Suppressor macrophage treated with lipopolysaccharide for 1 hour (primary cell): ENCODE measurements at regions not wholly inside any gene's neighbourhood (a gene's known extent, or its start where the extent isn't known, plus 50 kb on each side); places are given as distances from the start of the nearest gene placed in this dataset.

ENCODE experiments used
- DNase-seq, 3 donors: peaks; one replicate each; pipeline ENCODE4 v3.0.0-alpha.2; 2020 to 2022

- DNase-seq = no peak
These were observed 405.9 kb downstream of the PLK2 start for GRCh38 chr5:58054018-58054417.

DNA sequence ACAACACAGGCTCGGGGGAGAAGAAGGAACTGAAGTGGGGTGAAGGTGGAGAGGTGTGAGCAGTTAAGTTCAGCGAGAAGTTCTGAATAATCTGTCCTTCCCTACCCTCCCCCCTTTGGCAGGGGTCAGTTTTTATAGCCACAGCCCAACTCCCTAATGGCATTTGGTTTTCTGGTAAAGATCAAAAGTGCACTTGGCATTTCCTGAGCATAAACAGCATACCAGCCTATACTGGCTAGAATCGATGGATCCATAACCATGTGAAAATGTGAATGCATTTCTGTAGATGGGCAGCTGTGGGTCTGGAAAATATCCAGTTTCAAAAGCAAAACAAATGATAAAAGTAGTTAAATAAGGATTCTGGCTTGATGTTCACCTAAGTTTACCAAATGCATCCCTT, 410.9 kb downstream of the PLK2 start:
- no peak for DNase-seq

DNA sequence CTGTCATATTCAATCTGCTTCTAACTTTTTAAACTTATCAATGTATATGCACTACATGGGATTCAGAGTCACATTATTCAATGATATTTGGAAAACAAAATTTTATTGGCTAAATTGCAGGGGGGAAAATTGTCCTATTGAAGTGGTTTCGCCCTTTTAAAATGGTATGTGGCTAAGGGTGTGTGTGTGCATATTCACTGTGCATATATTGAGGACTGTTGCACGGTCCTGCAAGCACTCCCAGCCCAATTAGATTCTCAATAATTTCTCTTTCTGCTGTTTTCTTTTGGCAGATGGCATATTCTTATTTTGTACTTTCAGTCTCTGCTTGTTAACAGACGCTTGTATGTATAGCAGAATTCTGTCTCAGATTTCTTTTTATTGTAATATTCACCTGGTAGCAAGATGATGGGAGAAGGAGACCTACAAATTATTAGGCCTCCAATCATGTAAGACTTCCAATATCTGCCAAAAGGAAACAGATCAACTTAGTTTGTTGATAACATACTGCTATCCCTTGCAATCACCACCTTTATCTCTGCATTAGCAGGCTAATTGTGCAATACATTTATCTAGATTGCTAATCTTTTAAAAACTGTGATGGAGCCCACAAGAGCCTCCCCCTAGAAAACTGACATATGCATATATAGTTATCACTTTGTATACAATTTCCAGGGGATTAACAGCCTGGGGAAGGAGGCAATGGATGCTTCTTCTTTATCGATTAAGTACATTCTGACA, 411.5 kb downstream of the PLK2 start:
- DNase-seq = peak in 1 of 3 donors; percentile 11

- no peak for DNase-seq
These were observed 413.5 kb downstream of the PLK2 start for GRCh38 chr5:58046371-58046770.

- DNase-seq = no peak
These were observed 415.7 kb downstream of the PLK2 start for GRCh38 chr5:58044166-58044565.

GRCh38 chr5:58043032-58043945, 416.6 kb downstream of the PLK2 start:
- DNase-seq = no peak

DNA sequence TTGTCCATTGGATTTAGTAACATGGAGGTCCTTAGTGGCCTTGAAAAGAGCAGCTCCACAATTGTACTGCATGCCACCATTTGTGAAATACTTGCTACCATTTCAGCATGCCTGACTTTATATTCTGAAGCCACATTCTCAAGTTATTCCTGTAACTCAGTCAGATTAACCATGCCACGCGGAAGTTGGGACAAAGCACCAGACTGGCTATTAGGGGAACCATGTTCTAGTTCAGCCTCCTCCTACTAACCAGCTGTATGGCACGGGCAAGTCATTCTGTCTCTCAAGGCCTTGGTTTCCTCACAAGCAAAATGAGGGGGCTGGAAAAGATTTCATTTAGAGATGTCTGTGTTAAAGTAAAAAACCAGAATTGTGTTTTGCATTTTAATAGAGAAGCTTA, 418.0 kb downstream of the PLK2 start:
- DNase-seq = no peak

- no peak for DNase-seq
These were observed 419.0 kb downstream of the PLK2 start for GRCh38 chr5:58040846-58041245.

DNA sequence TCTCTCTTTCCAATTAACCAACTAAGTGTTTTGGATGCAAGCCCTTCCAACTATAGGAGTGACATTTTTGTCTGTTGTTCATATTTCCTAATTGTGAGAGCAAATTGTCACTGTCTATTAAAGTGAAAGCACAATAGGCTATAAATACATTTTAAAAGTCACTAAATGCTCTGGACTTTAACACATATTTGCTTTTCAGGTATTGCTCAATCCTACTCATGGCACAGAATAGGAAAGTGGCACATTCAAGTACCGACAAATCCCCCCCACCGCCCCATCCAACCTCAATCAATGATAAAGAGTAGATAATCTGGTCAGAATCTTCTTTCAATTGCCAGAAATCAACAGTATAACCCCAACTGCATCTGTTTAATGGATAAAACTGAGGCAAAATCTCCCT, 419.8 kb downstream of the PLK2 start:
- no peak for DNase-seq

DNA sequence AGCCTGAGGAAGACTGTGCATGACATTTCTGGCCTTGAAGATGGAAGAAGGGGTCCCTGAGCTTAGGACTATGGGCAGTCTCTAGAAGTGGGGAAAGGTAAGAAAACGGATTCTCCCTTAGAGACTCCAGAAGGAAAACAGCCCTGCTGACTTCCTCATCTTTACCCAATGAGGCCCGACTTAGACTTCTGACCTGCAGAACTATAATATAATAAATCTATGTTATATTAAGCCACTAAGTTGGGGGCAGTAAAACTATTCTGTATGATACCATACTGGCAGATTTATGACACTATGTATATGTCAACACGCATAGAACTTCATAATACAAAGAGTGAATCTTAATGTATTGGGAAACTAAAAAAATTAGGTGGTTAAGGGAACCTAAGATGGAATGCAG, 422.0 kb downstream of the PLK2 start:
- no peak for DNase-seq

GRCh38 chr5:58025809-58026208, 434.1 kb downstream of the PLK2 start:
- no peak for DNase-seq

GRCh38 chr5:58024151-58024550, 435.7 kb downstream of the PLK2 start:
- no peak for DNase-seq

GRCh38 chr5:58022055-58022454, 437.8 kb downstream of the PLK2 start:
- no peak for DNase-seq

- DNase-seq = no peak
These were observed 438.4 kb downstream of the PLK2 start for GRCh38 chr5:58021466-58021865.

DNA sequence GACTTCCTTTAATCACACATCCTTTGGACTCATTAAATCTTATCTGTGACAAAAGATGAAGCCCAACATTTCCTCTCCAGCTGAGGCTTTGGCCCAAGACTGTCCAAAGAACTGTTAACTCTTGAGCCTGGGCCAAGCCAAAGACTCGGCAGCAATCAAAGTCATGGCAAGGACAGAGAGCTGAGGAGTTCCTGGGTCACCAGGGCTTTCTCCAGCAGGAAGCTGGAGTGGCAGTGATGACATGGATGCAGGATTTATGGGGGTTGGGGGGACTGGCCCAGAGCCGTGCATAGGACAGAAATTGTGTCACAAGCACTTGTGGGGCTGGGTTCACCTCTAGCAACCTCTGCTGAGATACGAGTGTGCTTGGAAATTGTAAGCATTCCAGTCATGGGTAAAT, 440.3 kb downstream of the PLK2 start:
- no peak for DNase-seq

- DNase-seq = no peak
These were observed 441.9 kb downstream of the PLK2 start for GRCh38 chr5:58018016-58018415.

- no peak for DNase-seq
These were observed 443.0 kb downstream of the PLK2 start for GRCh38 chr5:58016877-58017276.

DNA sequence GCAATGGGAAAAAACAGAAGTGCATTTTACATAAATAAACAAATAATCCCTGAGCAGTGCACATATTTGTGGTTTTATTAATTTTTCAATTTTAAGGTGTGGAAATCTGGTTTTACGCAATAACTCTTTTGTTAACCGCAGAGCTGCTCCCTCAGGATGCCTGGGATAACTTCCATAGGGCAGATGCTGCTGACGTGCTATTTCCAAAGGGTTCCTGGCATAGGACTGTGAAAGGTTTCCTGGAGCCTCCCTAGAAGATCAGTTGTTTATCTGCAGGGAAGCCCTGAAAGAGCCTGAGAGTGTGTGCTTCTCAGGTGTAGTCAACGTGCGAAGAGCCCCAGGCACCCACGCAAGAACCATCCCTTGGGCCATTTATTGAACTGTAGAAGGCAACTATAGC, 443.5 kb downstream of the PLK2 start:
- no peak for DNase-seq

GRCh38 chr5:58015175-58015574, 444.7 kb downstream of the PLK2 start:
- DNase-seq = no peak

DNA sequence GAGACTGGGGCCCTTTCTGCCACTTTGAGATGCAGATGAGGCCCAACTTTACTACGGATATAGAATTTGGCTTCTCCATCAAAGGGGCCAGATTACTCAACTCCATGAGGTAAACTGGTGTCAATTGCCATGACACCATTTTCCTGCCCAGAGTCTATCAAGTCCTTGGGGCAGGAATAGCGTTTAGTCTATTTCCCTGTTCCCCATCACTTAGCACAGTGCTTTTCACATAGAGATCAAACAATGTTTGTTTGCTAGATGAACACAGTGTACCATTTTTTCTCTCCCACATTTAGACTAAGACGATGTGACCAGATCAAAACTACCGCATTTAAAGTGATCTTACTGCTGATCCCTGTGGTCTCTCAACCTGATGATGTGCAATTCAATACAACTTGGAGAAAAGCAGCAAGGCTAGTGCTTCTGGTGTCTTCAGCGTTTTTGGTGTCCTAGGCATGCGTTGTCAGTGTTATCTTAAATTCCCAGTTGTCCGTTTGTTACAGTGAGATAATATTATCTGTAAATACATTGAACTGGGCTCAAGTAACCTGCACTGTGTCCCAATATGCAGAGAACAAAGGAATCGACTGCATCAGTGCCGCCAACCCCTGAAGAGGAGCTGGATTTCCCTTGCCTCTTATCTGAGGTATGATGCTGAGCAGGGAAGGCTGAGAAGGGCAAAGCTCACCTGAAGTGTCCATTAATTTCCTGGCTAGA, 446.2 kb downstream of the PLK2 start:
- DNase-seq = no peak

DNA sequence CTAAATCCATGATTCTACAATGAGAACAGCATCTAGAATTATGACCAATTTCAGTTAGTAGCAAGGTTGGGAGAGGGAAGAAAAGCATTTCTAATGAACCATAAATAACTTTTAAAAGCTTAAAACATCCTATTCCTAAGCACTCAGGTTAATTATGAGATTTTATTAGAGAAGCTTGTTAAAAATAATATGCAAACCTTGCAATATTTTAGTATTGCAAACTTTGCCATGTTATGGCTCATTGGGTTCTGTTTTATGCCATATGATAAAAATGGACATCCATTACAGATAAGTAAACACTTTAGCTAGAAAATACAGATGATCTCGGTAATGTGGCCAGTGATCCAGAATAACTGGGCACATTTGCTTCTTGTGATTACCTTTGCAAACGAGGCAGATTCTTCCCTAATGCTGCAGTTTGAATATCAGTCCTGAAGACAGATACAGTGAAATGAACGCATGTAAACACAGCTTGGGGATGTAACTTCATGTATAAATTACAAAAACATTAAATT, 447.0 kb downstream of the PLK2 start:
- no peak for DNase-seq

GRCh38 chr5:58012102-58012501, 447.8 kb downstream of the PLK2 start:
- no peak for DNase-seq

DNA sequence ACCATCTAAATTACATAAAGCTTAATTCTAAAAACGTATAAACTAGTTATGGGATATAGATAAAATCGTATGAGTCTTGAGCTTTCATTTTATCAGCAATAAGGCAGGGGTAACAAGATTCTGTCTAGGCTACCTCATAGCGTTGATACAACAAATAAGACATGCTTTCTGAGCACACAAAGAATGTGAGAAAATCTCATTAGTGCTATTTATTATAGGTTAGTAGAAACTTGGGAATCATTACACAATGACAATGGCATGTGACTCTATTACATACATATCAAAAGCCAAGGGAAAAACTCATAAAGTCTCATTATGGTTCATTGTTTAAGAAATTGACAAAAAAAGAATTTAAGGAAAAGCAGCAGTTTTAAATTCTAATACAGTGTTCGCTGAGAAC, 448.6 kb downstream of the PLK2 start:
- no peak for DNase-seq
